HEK293T (cell line): ENCODE measurements at regions not wholly inside any gene's neighbourhood (a gene's known extent, or its start where the extent isn't known, plus 50 kb on each side); places are given as distances from the start of the nearest gene placed in this dataset.

Source experiments
- CTCF ChIA-PET: fragments of 350-600 bp; formaldehyde crosslinking; extraction: SDS; loops from one replicate; lab custom pipeline; 2021; ENCODE audit warnings: antibody characterized with exemption, inconsistent platforms; lab: Yijun Ruan, JAX
- POLR2A ChIA-PET: fragments of 350-600 bp; formaldehyde crosslinking; extraction: SDS; loops from one replicate; lab custom pipeline; 2020; ENCODE audit warnings: antibody characterized with exemption, inconsistent platforms; lab: Yijun Ruan, JAX
- DNase-seq: peaks from one replicate; pipeline ENCODE4 v3.0.0; 2012; ENCODE audit warnings: mixed read lengths; ENCODE audit errors: extremely low spot score
- ARNT ChIP-seq: fragments of 450-650 bp; IDR thresholded peaks from 2 replicates; pipeline ENCODE4 v1.6.1; 2017; ENCODE audit warnings: mild to moderate bottlenecking
- BHLHE40 ChIP-seq: fragments of 450-650 bp; IDR thresholded peaks from 2 replicates; pipeline ENCODE4 v1.6.1; 2016; ENCODE audit warnings: mild to moderate bottlenecking, moderate library complexity, borderline replicate concordance
- CTBP1 ChIP-seq: fragments of 450-650 bp; IDR thresholded peaks from 2 replicates; pipeline ENCODE4 v1.6.1; 2016; ENCODE audit warnings: borderline replicate concordance
- ELF4 ChIP-seq: fragments of 450-650 bp; IDR thresholded peaks from 2 replicates; pipeline ENCODE4 v1.6.1; 2017; ENCODE audit warnings: antibody characterized with exemption
- FOXA1 ChIP-seq: fragments of 450-650 bp; IDR thresholded peaks from 2 replicates; pipeline ENCODE4 v1.6.1; 2016; ENCODE audit warnings: mild to moderate bottlenecking
- FOXM1 ChIP-seq: fragments of 450-650 bp; IDR thresholded peaks from 2 replicates; pipeline ENCODE4 v1.6.1; 2017; ENCODE audit warnings: mild to moderate bottlenecking, borderline replicate concordance
- HDGF ChIP-seq: fragments of 450-650 bp; IDR thresholded peaks from 2 replicates; pipeline ENCODE4 v1.6.1; 2017; ENCODE audit warnings: antibody characterized with exemption, borderline replicate concordance
- L3MBTL2 ChIP-seq: fragments of 450-650 bp; conservative IDR thresholded peaks from 2 replicates; pipeline ENCODE4 v1.6.1; 2016; ENCODE audit warnings: mild to moderate bottlenecking
- LEF1 ChIP-seq: fragments of 450-650 bp; IDR thresholded peaks from 2 replicates; pipeline ENCODE4 v1.6.1; 2017; ENCODE audit warnings: mild to moderate bottlenecking, borderline replicate concordance
- NFRKB ChIP-seq: fragments of 450-650 bp; IDR thresholded peaks from 2 replicates; pipeline ENCODE4 v1.6.1; 2016; ENCODE audit warnings: mild to moderate bottlenecking, moderate library complexity
- SP1 ChIP-seq: fragments of 450-650 bp; IDR thresholded peaks from 2 replicates; pipeline ENCODE4 v1.6.1; 2017
- SUZ12 ChIP-seq: fragments of 450-650 bp; IDR thresholded peaks from 2 replicates; pipeline ENCODE4 v1.6.1; 2016; ENCODE audit warnings: mild to moderate bottlenecking
- TARDBP ChIP-seq: fragments of 450-650 bp; IDR thresholded peaks from 2 replicates; pipeline ENCODE4 v1.6.1; 2016
- ZNF384 ChIP-seq: fragments of 450-650 bp; IDR thresholded peaks from 2 replicates; pipeline ENCODE4 v1.6.1; 2016
- TF ChIP-seq, protein P1 (sequence below): fragments of 450-650 bp; IDR thresholded peaks from 2 replicates; pipeline ENCODE4 v1.6.1; 2016

DNA sequence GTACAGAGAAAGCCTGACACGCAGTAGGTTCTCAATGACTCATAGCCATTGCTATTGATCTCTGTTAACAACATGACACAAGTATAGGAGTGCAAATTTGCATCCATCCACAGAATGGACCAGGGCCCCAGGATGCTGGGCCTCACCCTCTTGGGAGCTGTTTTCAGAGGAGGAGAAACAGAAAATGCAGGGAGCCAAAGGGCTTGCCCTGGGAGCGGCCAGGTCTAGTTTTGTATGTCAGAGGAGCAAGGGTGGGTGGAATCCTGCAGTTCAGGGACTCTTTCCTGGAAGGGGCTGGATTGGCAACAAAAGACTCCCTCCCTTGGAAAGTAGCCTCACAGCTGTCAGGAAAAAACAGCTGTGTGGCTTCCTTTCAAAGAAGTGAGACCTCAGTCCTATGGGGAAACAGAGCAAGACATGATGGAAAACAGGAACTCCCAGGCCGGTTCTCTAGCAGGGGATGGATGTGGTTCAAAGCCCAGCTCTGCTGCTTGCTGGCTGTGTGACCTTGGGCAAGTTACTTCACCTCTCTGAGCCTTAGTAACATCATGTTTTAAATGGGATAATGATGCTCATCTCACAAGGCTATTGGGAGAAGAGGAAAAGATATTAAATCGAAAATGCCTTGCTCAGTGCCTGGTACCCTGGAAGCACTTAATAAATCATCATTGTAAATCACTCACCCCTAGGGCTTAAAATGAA is 50.5 kb upstream of the SH3PXD2B start:
- no peak for DNase-seq
- CTCF ChIA-PET = no interaction called here
- TF ChIP-seq NFRKB (no peak), CTBP1 (no peak), ELF4 (no peak), ARNT (no peak), TARDBP (no peak), BHLHE40 (no peak), SP1 (no peak), LEF1 (no peak), L3MBTL2 (no peak), FOXA1 (no peak), ZNF384 (no peak)
- TF ChIP-seq, protein P1, sequence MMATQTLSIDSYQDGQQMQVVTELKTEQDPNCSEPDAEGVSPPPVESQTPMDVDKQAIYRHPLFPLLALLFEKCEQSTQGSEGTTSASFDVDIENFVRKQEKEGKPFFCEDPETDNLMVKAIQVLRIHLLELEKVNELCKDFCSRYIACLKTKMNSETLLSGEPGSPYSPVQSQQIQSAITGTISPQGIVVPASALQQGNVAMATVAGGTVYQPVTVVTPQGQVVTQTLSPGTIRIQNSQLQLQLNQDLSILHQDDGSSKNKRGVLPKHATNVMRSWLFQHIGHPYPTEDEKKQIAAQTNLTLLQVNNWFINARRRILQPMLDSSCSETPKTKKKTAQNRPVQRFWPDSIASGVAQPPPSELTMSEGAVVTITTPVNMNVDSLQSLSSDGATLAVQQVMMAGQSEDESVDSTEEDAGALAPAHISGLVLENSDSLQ = no peak
- POLR2A ChIA-PET = no interaction called here

DNA sequence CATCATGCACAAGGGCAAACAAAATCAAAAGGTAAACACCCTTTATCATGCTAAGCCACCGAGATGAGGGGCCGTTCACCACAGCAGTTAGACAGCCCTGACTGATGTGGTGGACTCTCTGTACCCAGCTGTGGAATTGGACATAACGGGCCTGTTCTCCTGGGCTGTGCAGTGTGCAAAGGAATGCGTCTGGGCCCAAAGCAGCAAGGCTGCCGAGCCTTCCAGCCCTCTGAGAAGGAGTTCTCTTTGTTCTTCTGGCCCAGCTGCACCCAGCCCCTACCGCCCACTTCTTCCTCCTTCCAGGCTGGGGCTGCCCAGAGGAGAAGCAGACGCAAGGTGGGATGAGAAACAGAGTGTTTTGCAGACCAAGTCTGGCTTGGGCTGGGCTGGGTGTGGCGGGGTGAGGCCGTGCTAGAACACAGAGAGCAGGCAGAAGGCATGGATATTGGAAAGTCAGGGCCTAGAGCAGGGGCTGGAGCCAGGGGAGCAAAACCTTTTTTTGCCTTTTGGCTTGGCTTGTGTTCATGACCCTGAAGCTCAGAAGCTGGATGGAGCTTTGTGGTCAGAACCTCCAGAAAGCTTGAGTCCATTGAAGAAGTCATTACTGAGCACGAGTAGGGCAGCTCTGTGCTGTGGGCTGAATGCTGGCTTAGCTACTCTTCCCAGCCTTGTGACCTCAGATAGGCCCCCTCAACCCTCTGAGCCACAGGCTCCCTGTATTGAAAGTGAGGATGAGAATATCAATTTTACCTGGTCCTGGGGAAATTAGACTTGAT is 49.8 kb upstream of the SH3PXD2B start:
- ChIA-PET POLR2A (no interaction called here), CTCF (no interaction called here)
- no peak for DNase-seq
- TF ChIP-seq L3MBTL2 = no peak
- TF ChIP-seq SUZ12 = no peak
- no peak for TF ChIP-seq ZNF384
- TF ChIP-seq LEF1 = no peak
- no peak for TF ChIP-seq NFRKB
- no peak for TF ChIP-seq TARDBP
- TF ChIP-seq CTBP1 = no peak
- TF ChIP-seq, protein P1 = no peak
- TF ChIP-seq FOXM1 = no peak
- TF ChIP-seq BHLHE40 = no peak
- TF ChIP-seq HDGF = no peak
